ENCODE measurements at regions not wholly inside any gene's neighbourhood (a gene's known extent, or its start where the extent isn't known, plus 50 kb on each side); places are given as distances from the start of the nearest gene placed in this dataset.

DNA sequence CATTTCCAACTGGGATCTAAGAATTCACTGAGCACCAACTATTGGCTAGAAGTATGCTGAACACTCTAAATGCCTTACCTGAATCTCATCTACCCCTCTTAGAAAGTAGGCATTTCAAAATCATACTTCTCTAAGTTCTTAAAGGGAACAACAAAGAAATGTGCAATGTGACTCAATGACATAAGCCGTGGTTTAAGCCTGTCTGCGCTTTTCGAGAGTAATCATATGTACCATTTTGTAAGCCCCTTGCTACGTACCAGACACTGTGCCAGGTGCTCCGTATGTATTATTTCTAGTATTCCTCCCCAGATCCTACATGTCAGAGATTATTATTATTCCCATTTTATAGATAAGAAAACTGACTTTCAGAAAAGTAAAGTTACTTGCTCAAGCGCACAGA, 454.2 kb downstream of the SETD4 start:
- no peak for TF ChIP-seq SMC3 (IDR thresholded peaks at IDR 0.05; ENCODE audit: low read depth, low read length)
- TF ChIP-seq, protein P1, sequence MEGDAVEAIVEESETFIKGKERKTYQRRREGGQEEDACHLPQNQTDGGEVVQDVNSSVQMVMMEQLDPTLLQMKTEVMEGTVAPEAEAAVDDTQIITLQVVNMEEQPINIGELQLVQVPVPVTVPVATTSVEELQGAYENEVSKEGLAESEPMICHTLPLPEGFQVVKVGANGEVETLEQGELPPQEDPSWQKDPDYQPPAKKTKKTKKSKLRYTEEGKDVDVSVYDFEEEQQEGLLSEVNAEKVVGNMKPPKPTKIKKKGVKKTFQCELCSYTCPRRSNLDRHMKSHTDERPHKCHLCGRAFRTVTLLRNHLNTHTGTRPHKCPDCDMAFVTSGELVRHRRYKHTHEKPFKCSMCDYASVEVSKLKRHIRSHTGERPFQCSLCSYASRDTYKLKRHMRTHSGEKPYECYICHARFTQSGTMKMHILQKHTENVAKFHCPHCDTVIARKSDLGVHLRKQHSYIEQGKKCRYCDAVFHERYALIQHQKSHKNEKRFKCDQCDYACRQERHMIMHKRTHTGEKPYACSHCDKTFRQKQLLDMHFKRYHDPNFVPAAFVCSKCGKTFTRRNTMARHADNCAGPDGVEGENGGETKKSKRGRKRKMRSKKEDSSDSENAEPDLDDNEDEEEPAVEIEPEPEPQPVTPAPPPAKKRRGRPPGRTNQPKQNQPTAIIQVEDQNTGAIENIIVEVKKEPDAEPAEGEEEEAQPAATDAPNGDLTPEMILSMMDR (IDR thresholded peaks at IDR 0.05), result no peak
- TF ChIP-seq POLR2AphosphoS5 (IDR thresholded peaks at IDR 0.05; ENCODE audit: low read depth, low read length), result no peak
- TF ChIP-seq MXI1 (IDR thresholded peaks at IDR 0.05; ENCODE audit: low read depth, low read length), result no peak
- TF ChIP-seq YY1 (IDR thresholded peaks at IDR 0.05; ENCODE audit: low read depth), result no peak
- no peak for TF ChIP-seq TAF1 (IDR thresholded peaks at IDR 0.05; ENCODE audit: borderline replicate concordance, low read depth, low read length)
- TF ChIP-seq, protein P2, sequence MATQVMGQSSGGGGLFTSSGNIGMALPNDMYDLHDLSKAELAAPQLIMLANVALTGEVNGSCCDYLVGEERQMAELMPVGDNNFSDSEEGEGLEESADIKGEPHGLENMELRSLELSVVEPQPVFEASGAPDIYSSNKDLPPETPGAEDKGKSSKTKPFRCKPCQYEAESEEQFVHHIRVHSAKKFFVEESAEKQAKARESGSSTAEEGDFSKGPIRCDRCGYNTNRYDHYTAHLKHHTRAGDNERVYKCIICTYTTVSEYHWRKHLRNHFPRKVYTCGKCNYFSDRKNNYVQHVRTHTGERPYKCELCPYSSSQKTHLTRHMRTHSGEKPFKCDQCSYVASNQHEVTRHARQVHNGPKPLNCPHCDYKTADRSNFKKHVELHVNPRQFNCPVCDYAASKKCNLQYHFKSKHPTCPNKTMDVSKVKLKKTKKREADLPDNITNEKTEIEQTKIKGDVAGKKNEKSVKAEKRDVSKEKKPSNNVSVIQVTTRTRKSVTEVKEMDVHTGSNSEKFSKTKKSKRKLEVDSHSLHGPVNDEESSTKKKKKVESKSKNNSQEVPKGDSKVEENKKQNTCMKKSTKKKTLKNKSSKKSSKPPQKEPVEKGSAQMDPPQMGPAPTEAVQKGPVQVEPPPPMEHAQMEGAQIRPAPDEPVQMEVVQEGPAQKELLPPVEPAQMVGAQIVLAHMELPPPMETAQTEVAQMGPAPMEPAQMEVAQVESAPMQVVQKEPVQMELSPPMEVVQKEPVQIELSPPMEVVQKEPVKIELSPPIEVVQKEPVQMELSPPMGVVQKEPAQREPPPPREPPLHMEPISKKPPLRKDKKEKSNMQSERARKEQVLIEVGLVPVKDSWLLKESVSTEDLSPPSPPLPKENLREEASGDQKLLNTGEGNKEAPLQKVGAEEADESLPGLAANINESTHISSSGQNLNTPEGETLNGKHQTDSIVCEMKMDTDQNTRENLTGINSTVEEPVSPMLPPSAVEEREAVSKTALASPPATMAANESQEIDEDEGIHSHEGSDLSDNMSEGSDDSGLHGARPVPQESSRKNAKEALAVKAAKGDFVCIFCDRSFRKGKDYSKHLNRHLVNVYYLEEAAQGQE (IDR thresholded peaks at IDR 0.05; ENCODE audit: low read depth, low read length), result no peak

All from SK-N-SH (cell line).